HepG2 (cell line): ENCODE measurements at regions not wholly inside any gene's neighbourhood (a gene's known extent, or its start where the extent isn't known, plus 50 kb on each side); places are given as distances from the start of the nearest gene placed in this dataset.

ENCODE experiments used
- ATAC-seq: fragments of 200-7000 bp; cut with Tn5 transposase; 3 replicates; pipeline ENCODE4 v1.9.1; 2020; ENCODE audit warnings: mild to moderate bottlenecking, moderate library complexity
- BruUV-seq: library from RNA; stranded (reverse); fragments of 400-500 nt; replicated peaks from 2 replicates; lab custom pipeline; 2021; lab: Mats Ljungman, UMichigan
- CTCF ChIA-PET: fragments of 300-600 bp; formaldehyde crosslinking; extraction: SDS; loops from one replicate; lab custom pipeline; 2021; ENCODE audit warnings: low total read pairs, inconsistent platforms, low intra/inter-chr PET ratio; lab: Yijun Ruan, JAX
- POLR2A ChIA-PET: fragments of 350-600 bp; sonication (Branson Sonifier 250); formaldehyde crosslinking; loops from one replicate; lab custom pipeline; 2020; ENCODE audit warnings: antibody characterized with exemption, inconsistent platforms; lab: Yijun Ruan, JAX
- DNase-seq: peaks from one replicate; pipeline ENCODE4 v3.0.0-alpha.2; 2015; ENCODE audit warnings: low spot score
- FAIRE-seq: peaks from 3 replicates; lab custom pipeline; 2011; peaks lifted over from hg19 to GRCh38; lab: Jason Lieb, UNC
- H2AFZ ChIP-seq: one replicate; pipeline ENCODE4 v1.6.1; 2011; ENCODE audit warnings: low read length, inconsistent platforms
- H3K27ac ChIP-seq: fragments of 300-600 bp; 3 replicates; pipeline ENCODE4 v1.8.0; 2011; ENCODE audit warnings: mixed run types, mild to moderate bottlenecking, mixed read lengths, low read length, inconsistent platforms; ENCODE audit not compliant: insufficient read depth; ENCODE audit errors: extremely low read length
- H3K27me3 ChIP-seq, 2 experiments: fragments of 200-600 bp in 1 of 2; 2 replicates in 1 of 2; 3 replicates in 1 of 2; pipeline versions ENCODE4 v1.6.0 to v1.8.0; 2011; ENCODE audit warnings: low read length in 2 of 2, mild to moderate bottlenecking in 2 of 2, moderate library complexity in 2 of 2, inconsistent platforms in 1 of 2; ENCODE audit not compliant: insufficient read depth in 2 of 2, control insufficient read depth in 1 of 2
- H3K36me3 ChIP-seq, 2 experiments: fragments of 200-600 bp in 1 of 2; replicated peaks in 1 of 2; 2 replicates in 1 of 2; 3 replicates in 1 of 2; pipeline versions ENCODE4 v1.5.1 to v1.8.0; 2011; ENCODE audit warnings: low read length in 2 of 2, inconsistent platforms in 1 of 2; ENCODE audit not compliant: insufficient read depth in 2 of 2, control insufficient read depth in 1 of 2
- H3K4me1 ChIP-seq: 2 replicates; pipeline ENCODE4 v1.5.1; 2012; ENCODE audit warnings: low read length, inconsistent platforms; ENCODE audit not compliant: insufficient read depth
- H3K4me2 ChIP-seq: 2 replicates; pipeline ENCODE4 v1.6.0; 2011; ENCODE audit warnings: low read depth, low read length, inconsistent platforms
- H3K4me3 ChIP-seq, 3 experiments: fragments of 200-600 bp in 1 of 3; sonication (generic), shearing (Covaris generic) in 1 of 3; replicated peaks in 1 of 3; 2 replicates each; pipeline ENCODE4 v1.5.1; 2011 to 2016; ENCODE audit warnings: low read length in 3 of 3, inconsistent platforms in 2 of 3, low read depth in 2 of 3, mild to moderate bottlenecking in 2 of 3, control low read depth in 1 of 3, mixed read lengths in 1 of 3; ENCODE audit not compliant: insufficient read depth in 1 of 3
- H3K79me2 ChIP-seq: one replicate; pipeline ENCODE4 v1.6.1; 2011; ENCODE audit warnings: low read length, inconsistent platforms; ENCODE audit not compliant: insufficient read depth
- H3K9ac ChIP-seq: 2 replicates; pipeline ENCODE4 v1.6.0; 2011; ENCODE audit warnings: mild to moderate bottlenecking, low read depth, low read length, inconsistent platforms; ENCODE audit not compliant: insufficient read depth
- H3K9me3 ChIP-seq: 2 replicates; pipeline ENCODE4 v1.5.1; 2012; ENCODE audit warnings: mild to moderate bottlenecking, low read length
- H4K20me1 ChIP-seq: 2 replicates; pipeline ENCODE4 v1.6.0; 2011; ENCODE audit warnings: inconsistent platforms, mild to moderate bottlenecking, low read length, moderate library complexity; ENCODE audit not compliant: insufficient read depth
- EHMT2 ChIP-seq: fragments of 200-600 bp; sonication (generic); IDR thresholded peaks from 2 replicates; pipeline ENCODE4 v1.7.0; 2017; ENCODE audit warnings: antibody characterized with exemption, low read depth, low read length, borderline replicate concordance
- FOXC1 ChIP-seq: sonication (generic); formaldehyde crosslinking; IDR thresholded peaks from 2 replicates; pipeline ENCODE4 v1.8.0; 2022; ENCODE audit warnings: mild to moderate bottlenecking, missing genetic modification reagents, borderline replicate concordance
- NFE2L2 ChIP-seq: fragments of 150-350 bp; IDR thresholded peaks from 2 replicates; pipeline ENCODE4 v1.6.1; 2014; ENCODE audit warnings: low read length
- SMC3 ChIP-seq: IDR thresholded peaks from 2 replicates; pipeline ENCODE4 v1.6.1; 2011; ENCODE audit warnings: low read length, improper control_type of control experiment
- SNAI1 ChIP-seq: sonication (generic); formaldehyde crosslinking; IDR thresholded peaks from 2 replicates; pipeline ENCODE4 v1.5.0; 2020; ENCODE audit warnings: mild to moderate bottlenecking, missing genetic modification reagents, borderline replicate concordance
- TAF15 ChIP-seq: fragments of 200-400 bp; formaldehyde crosslinking; IDR thresholded peaks from one replicate; pipeline ENCODE4 v1.6.1; 2018; ENCODE audit warnings: mild to moderate bottlenecking, low read depth, low read length; ENCODE audit not compliant: poor library complexity, severe bottlenecking
- ZNF430 ChIP-seq: sonication (generic); formaldehyde crosslinking; IDR thresholded peaks from 2 replicates; pipeline ENCODE4 v1.9.0; 2021; ENCODE audit warnings: mild to moderate bottlenecking, missing genetic modification reagents
- ZNF839 ChIP-seq: sonication (generic); formaldehyde crosslinking; IDR thresholded peaks from 2 replicates; pipeline ENCODE4 v1.4.0; 2020; ENCODE audit warnings: missing genetic modification reagents, mild to moderate bottlenecking, borderline replicate concordance
- WGBS: methylation state at CpG from one replicate; pipeline ENCODE4 v1.1.6; 2017; ENCODE audit warnings: low lambda C conversion rate; 5-methylcytosine and 5-hydroxymethylcytosine counted together
- in situ Hi-C: cut with HindIII; loops from 2 replicates; pipeline ENCODE4 v1.10.0; 2017; ENCODE audit warnings: low pct_unique_long_range_greater_than_20kb; ENCODE audit not compliant: extremely low pct_ligation_motif_present
- intact Hi-C: fragments of 100-400 bp; cut with micrococcal nuclease; formaldehyde crosslinking; loops from one replicate; pipeline ENCODE4 v1.10.0; 2022; ENCODE audit not compliant: unreplicated experiment
- TF ChIP-seq, protein P1 (sequence below): sonication (generic); formaldehyde crosslinking; IDR thresholded peaks from 2 replicates; pipeline ENCODE4 v1.4.0; 2020; ENCODE audit warnings: missing genetic modification reagents
- TF ChIP-seq, protein P2 (sequence below): sonication (generic); formaldehyde crosslinking; IDR thresholded peaks from 2 replicates; pipeline ENCODE4 v1.4.0; 2020; ENCODE audit warnings: missing genetic modification reagents
- TF ChIP-seq, protein P3 (sequence below), 2 experiments: fragments of 450-650 bp in 1 of 2; sonication (generic) in 1 of 2; formaldehyde crosslinking; IDR thresholded peaks; 2 replicates each; pipeline versions ENCODE4 v1.5.0 to v1.8.0; 2020 to 2022; ENCODE audit warnings: mild to moderate bottlenecking in 1 of 2, missing genetic modification reagents in 1 of 2

DNA sequence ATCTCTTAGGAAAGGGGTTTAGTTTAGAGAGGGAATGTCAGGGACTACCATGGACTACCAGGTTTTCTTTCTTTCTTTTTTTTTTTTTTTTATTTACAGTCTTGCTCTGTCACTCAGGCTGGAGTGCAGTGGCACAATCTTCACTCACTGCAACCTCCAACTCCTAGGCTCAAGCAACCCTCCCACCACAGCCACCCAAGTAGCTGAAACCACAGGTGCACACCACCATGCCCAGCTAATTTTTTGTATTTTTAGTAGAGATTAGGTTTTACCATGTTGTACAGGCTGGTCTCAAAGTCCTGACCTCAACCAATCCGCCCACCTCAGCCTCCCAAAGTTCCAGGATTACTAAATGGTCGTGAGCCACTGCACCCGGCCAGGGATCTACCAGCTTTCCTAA is 572.7 kb downstream of the CAAP1 start:
- no peak overlapping the region for H2AFZ ChIP-seq
- WGBS, result 5% methylated on average over 3 of the region's 3 CpGs
- no peak for ATAC-seq
- no peak overlapping the region for H3K27ac ChIP-seq
- H4K20me1 ChIP-seq, result no peaks in the 10 kb centered on the region
- no peak for DNase-seq
- intact Hi-C loops, result loop anchor here (10.0 kb wide), 1 partner anchor 295 kb away; no protein-coding TSS in a partner anchor
- no peaks in the 10 kb centered on the region for H3K36me3 ChIP-seq
- H3K4me2 ChIP-seq, result no peak overlapping the region
- in situ Hi-C loops, result no loop called here
- no peaks in the 10 kb centered on the region for H3K4me1 ChIP-seq
- FAIRE-seq, result no peak
- TF ChIP-seq, protein P1, sequence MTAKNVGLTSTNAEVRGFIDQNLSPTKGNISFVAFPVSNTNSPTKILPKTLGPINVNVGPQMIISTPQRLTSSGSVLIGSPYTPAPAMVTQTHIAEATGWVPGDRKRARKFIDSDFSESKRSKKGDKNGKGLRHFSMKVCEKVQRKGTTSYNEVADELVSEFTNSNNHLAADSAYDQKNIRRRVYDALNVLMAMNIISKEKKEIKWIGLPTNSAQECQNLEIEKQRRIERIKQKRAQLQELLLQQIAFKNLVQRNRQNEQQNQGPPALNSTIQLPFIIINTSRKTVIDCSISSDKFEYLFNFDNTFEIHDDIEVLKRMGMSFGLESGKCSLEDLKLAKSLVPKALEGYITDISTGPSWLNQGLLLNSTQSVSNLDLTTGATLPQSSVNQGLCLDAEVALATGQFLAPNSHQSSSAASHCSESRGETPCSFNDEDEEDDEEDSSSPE (CRISPR knock-in tag), result no peak
- no peak for TF ChIP-seq NFE2L2
- POLR2A ChIA-PET, result no interaction called here
- CTCF ChIA-PET, result no interaction called here
- no peaks in the 10 kb centered on the region for H3K27me3 ChIP-seq
- no peak overlapping the region for H3K9ac ChIP-seq
- no peaks in the 10 kb centered on the region for H3K9me3 ChIP-seq
- no peak overlapping the region for H3K4me3 ChIP-seq
- no TSS peak for BruUV-seq
- H3K79me2 ChIP-seq, result no peaks in the 10 kb centered on the region

DNA sequence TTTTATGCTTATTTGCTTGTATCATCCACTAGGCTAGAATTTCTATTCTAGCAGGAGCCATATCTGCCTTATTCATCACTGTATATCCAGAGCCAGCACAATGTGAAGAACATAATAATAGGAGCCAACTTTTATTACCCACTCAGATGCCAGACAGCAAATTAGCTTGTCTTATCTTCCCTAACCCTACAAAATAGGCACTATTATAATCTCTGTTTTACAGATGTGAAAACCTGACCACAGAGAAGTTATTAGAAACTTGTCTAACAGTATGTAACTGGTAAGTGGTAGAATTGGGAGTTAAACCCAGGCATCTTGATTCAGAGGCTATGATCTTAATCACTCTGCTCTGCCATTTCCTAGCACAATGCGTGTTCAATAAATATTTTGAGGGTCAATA is 579.5 kb downstream of the CAAP1 start:
- CTCF ChIA-PET, result no interaction called here
- Histone ChIP-seq H3K9ac (no peak overlapping the region), H3K79me2 (no peaks in the 10 kb centered on the region), H3K27ac (no peak overlapping the region), H3K4me2 (no peak overlapping the region), H3K4me1 (no peaks in the 10 kb centered on the region), H4K20me1 (no peaks in the 10 kb centered on the region), H3K4me3 (no peak overlapping the region), H3K27me3 (no peaks in the 10 kb centered on the region), H2AFZ (no peak overlapping the region), H3K36me3 (no peaks in the 10 kb centered on the region), H3K9me3 (no peaks in the 10 kb centered on the region)
- ATAC-seq, result no peak
- POLR2A ChIA-PET, result no interaction called here
- DNase-seq, result no peak
- in situ Hi-C loops (no loop called here), intact Hi-C loops (no loop called here)
- no peak for FAIRE-seq
- 4% methylated on average over 1 of the region's 1 CpG for WGBS
- BruUV-seq, result no TSS peak
- no peak for TF ChIP-seq SNAI1 (CRISPR knock-in tag)
- TF ChIP-seq TAF15, result no peak
- TF ChIP-seq, protein P2, sequence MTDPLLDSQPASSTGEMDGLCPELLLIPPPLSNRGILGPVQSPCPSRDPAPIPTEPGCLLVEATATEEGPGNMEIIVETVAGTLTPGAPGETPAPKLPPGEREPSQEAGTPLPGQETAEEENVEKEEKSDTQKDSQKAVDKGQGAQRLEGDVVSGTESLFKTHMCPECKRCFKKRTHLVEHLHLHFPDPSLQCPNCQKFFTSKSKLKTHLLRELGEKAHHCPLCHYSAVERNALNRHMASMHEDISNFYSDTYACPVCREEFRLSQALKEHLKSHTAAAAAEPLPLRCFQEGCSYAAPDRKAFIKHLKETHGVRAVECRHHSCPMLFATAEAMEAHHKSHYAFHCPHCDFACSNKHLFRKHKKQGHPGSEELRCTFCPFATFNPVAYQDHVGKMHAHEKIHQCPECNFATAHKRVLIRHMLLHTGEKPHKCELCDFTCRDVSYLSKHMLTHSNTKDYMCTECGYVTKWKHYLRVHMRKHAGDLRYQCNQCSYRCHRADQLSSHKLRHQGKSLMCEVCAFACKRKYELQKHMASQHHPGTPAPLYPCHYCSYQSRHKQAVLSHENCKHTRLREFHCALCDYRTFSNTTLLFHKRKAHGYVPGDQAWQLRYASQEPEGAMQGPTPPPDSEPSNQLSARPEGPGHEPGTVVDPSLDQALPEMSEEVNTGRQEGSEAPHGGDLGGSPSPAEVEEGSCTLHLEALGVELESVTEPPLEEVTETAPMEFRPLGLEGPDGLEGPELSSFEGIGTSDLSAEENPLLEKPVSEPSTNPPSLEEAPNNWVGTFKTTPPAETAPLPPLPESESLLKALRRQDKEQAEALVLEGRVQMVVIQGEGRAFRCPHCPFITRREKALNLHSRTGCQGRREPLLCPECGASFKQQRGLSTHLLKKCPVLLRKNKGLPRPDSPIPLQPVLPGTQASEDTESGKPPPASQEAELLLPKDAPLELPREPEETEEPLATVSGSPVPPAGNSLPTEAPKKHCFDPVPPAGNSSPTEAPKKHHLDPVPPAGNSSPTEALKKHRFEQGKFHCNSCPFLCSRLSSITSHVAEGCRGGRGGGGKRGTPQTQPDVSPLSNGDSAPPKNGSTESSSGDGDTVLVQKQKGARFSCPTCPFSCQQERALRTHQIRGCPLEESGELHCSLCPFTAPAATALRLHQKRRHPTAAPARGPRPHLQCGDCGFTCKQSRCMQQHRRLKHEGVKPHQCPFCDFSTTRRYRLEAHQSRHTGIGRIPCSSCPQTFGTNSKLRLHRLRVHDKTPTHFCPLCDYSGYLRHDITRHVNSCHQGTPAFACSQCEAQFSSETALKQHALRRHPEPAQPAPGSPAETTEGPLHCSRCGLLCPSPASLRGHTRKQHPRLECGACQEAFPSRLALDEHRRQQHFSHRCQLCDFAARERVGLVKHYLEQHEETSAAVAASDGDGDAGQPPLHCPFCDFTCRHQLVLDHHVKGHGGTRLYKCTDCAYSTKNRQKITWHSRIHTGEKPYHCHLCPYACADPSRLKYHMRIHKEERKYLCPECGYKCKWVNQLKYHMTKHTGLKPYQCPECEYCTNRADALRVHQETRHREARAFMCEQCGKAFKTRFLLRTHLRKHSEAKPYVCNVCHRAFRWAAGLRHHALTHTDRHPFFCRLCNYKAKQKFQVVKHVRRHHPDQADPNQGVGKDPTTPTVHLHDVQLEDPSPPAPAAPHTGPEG (CRISPR knock-in tag), result no peak
- TF ChIP-seq SMC3, result no peak
- TF ChIP-seq ZNF839 (CRISPR knock-in tag), result no peak
- TF ChIP-seq FOXC1 (CRISPR knock-in tag), result no peak
- no peak for TF ChIP-seq ZNF430 (CRISPR knock-in tag)
- TF ChIP-seq EHMT2, result no peak
- TF ChIP-seq, protein P3, sequence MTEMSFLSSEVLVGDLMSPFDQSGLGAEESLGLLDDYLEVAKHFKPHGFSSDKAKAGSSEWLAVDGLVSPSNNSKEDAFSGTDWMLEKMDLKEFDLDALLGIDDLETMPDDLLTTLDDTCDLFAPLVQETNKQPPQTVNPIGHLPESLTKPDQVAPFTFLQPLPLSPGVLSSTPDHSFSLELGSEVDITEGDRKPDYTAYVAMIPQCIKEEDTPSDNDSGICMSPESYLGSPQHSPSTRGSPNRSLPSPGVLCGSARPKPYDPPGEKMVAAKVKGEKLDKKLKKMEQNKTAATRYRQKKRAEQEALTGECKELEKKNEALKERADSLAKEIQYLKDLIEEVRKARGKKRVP (CRISPR knock-in tag; IDR thresholded peaks at IDR 0.05), result no peak
